Body of pancreas (tissue), 4 donors: ENCODE measurements at regions not wholly inside any gene's neighbourhood (a gene's known extent, or its start where the extent isn't known, plus 50 kb on each side); places are given as distances from the start of the nearest gene placed in this dataset.

Experiments used
- POLR2A ChIP-seq, 3 donors: fragments of 450-650 bp; IDR thresholded peaks; one replicate each; pipeline ENCODE4 v1.6.1; 2016; ENCODE audit warnings: antibody characterized with exemption in 3 of 3, mild to moderate bottlenecking in 2 of 3
- TF ChIP-seq, protein P1 (sequence below), 7 experiments: fragments of 450-650 bp in 4 of 7; fragments of 200-600 bp in 3 of 7; sonication (generic) in 3 of 7; IDR thresholded peaks; one replicate each; pipeline ENCODE4 v1.5.1; 2016 to 2019; ENCODE audit warnings: antibody characterized with exemption in 7 of 7

GRCh38 chr3:9310043-9310442 lies 52.8 kb upstream of the THUMPD3 start:
- TF ChIP-seq, protein P1, sequence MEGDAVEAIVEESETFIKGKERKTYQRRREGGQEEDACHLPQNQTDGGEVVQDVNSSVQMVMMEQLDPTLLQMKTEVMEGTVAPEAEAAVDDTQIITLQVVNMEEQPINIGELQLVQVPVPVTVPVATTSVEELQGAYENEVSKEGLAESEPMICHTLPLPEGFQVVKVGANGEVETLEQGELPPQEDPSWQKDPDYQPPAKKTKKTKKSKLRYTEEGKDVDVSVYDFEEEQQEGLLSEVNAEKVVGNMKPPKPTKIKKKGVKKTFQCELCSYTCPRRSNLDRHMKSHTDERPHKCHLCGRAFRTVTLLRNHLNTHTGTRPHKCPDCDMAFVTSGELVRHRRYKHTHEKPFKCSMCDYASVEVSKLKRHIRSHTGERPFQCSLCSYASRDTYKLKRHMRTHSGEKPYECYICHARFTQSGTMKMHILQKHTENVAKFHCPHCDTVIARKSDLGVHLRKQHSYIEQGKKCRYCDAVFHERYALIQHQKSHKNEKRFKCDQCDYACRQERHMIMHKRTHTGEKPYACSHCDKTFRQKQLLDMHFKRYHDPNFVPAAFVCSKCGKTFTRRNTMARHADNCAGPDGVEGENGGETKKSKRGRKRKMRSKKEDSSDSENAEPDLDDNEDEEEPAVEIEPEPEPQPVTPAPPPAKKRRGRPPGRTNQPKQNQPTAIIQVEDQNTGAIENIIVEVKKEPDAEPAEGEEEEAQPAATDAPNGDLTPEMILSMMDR (IDR thresholded peaks at IDR 0.05), result no peak
- no peak for TF ChIP-seq POLR2A (IDR thresholded peaks at IDR 0.05)
